Breast epithelium (tissue), 4 donors: ENCODE measurements at regions not wholly inside any gene's neighbourhood (a gene's known extent, or its start where the extent isn't known, plus 50 kb on each side); places are given as distances from the start of the nearest gene placed in this dataset.

Source experiments
- DNase-seq, 2 donors: peaks; one replicate each; pipeline ENCODE4 v3.0.0-alpha.2; 2019; ENCODE audit warnings: low spot score in 2 of 2
- H3K27ac ChIP-seq, 2 donors: fragments of 200-600 bp; sonication (generic) in 1 of 2; one replicate each; pipeline ENCODE4 v1.5.1; 2016 to 2019; ENCODE audit warnings: mild to moderate bottlenecking in 1 of 2
- H3K27me3 ChIP-seq, 2 donors: fragments of 200-600 bp; sonication (generic) in 1 of 2; one replicate each; pipeline versions ENCODE4 v1.5.1 to v1.6.0; 2017 to 2019; ENCODE audit warnings: control low read depth in 1 of 2, mild to moderate bottlenecking in 1 of 2
- H3K36me3 ChIP-seq: fragments of 200-600 bp; one replicate; pipeline ENCODE4 v1.5.1; 2019
- H3K4me1 ChIP-seq, 2 donors: fragments of 200-600 bp; sonication (generic); one replicate each; pipeline ENCODE4 v1.5.1; 2016 to 2019; ENCODE audit warnings: control low read depth in 1 of 2
- H3K4me3 ChIP-seq, 3 donors: fragments of 200-600 bp; sonication (generic); 1 replicate in 2 of 3; 2 replicates in 1 of 3; pipeline ENCODE4 v1.5.1; 2016 to 2019; ENCODE audit warnings: mild to moderate bottlenecking in 3 of 3, moderate library complexity in 2 of 3
- H3K9me3 ChIP-seq, 2 donors: fragments of 200-600 bp; sonication (generic) in 1 of 2; one replicate each; pipeline ENCODE4 v1.5.1; 2016 to 2019; ENCODE audit warnings: control low read depth in 1 of 2
- POLR2A ChIP-seq: fragments of 450-650 bp; IDR thresholded peaks from one replicate; pipeline ENCODE4 v1.6.1; 2016; ENCODE audit warnings: antibody characterized with exemption, mild to moderate bottlenecking, moderate library complexity
- POLR2AphosphoS5 ChIP-seq, 3 donors: sonication (generic); formaldehyde crosslinking; IDR thresholded peaks; one replicate each; pipeline ENCODE4 v1.6.1; 2017; ENCODE audit warnings: antibody characterized with exemption in 3 of 3
- intact Hi-C: fragments of 100-400 bp; cut with DNase I; formaldehyde crosslinking; loops from one replicate; pipeline ENCODE4 v1.15.1; 2023; ENCODE audit warnings: low total_unique reads
- TF ChIP-seq, protein P1 (sequence below), 3 donors: fragments of 450-650 bp; IDR thresholded peaks; one replicate each; pipeline ENCODE4 v1.5.1; 2016 to 2017; ENCODE audit warnings: antibody characterized with exemption in 3 of 3, mild to moderate bottlenecking in 3 of 3, moderate library complexity in 3 of 3

- no peak overlapping the region for H3K4me3 ChIP-seq
- TF ChIP-seq POLR2A (no peak), POLR2AphosphoS5 (IDR thresholded peaks at IDR 0.05) (no peak)
- TF ChIP-seq, protein P1, sequence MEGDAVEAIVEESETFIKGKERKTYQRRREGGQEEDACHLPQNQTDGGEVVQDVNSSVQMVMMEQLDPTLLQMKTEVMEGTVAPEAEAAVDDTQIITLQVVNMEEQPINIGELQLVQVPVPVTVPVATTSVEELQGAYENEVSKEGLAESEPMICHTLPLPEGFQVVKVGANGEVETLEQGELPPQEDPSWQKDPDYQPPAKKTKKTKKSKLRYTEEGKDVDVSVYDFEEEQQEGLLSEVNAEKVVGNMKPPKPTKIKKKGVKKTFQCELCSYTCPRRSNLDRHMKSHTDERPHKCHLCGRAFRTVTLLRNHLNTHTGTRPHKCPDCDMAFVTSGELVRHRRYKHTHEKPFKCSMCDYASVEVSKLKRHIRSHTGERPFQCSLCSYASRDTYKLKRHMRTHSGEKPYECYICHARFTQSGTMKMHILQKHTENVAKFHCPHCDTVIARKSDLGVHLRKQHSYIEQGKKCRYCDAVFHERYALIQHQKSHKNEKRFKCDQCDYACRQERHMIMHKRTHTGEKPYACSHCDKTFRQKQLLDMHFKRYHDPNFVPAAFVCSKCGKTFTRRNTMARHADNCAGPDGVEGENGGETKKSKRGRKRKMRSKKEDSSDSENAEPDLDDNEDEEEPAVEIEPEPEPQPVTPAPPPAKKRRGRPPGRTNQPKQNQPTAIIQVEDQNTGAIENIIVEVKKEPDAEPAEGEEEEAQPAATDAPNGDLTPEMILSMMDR (IDR thresholded peaks at IDR 0.05), result no peak
- H3K4me1 ChIP-seq, result no peaks in the 10 kb centered on the region
- peaks cover 11 to 25% of the 10 kb centered on the region in 2 donors for H3K9me3 ChIP-seq
- no peaks in the 10 kb centered on the region for H3K27me3 ChIP-seq
- H3K36me3 ChIP-seq, result no peaks in the 10 kb centered on the region
- no peak for DNase-seq
- H3K27ac ChIP-seq, result no peak overlapping the region
- intact Hi-C loops, result no loop called here
These were observed 321.4 kb upstream of the SEL1L start for GRCh38 chr14:81855007-81855406.

DNA sequence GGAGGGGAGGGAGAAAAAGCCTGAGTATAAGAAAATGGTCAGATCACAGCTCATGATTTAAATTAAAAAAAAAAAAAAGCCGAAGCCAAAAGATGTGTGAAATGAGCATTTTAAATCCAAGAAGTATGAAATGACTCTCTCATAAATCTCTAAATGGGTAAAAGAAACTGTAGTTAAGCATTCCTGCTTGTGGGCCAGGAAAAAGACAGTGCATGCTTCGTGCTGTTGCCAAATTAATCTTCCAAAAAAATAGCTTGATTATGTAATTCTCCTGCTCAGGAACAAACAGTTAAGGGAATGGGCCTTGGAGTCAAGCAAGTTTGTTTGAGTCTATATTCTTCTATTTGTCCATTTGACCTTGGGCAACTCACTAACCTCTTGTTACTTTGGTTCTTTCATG is 325.4 kb upstream of the SEL1L start:
- Histone ChIP-seq H3K27ac (no peak overlapping the region), H3K27me3 (no peaks in the 10 kb centered on the region), H3K4me3 (no peak overlapping the region), H3K4me1 (no peaks in the 10 kb centered on the region), H3K9me3 (peaks cover 11 to 22% of the 10 kb centered on the region in 2 donors), H3K36me3 (no peaks in the 10 kb centered on the region)
- intact Hi-C loops, result no loop called here
- TF ChIP-seq POLR2AphosphoS5 (IDR thresholded peaks at IDR 0.05) (no peak), POLR2A (no peak)
- TF ChIP-seq, protein P1 (IDR thresholded peaks at IDR 0.05), result no peak
- DNase-seq, result no peak

DNA sequence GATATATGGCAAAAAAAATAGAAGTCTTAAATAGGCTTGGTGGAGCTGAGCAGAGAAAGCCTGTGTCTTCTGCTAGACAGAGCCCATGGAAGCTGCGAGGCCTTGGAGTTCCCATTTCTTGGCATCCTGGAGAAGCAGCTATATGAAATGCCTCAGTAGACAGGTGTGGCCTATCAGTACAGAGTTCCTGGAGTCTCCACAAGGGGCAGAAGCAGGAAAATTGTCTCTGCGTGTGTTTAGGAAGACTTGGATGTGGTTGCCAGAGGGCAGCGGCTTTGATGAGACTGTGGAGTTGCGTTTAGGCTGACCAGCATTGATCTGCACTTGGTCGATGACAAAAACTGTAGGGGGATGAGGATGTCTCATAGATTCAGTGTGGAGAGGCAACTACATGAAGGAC is 334.5 kb upstream of the SEL1L start:
- TF ChIP-seq POLR2A (no peak), POLR2AphosphoS5 (IDR thresholded peaks at IDR 0.05) (no peak)
- TF ChIP-seq, protein P1 (IDR thresholded peaks at IDR 0.05), result no peak
- Histone ChIP-seq H3K27me3 (no peaks in the 10 kb centered on the region), H3K4me1 (no peaks in the 10 kb centered on the region), H3K9me3 (no peaks in the 10 kb centered on the region), H3K36me3 (no peaks in the 10 kb centered on the region), H3K4me3 (no peak overlapping the region), H3K27ac (no peak overlapping the region)
- DNase-seq, result no peak
- intact Hi-C loops, result no loop called here

DNA sequence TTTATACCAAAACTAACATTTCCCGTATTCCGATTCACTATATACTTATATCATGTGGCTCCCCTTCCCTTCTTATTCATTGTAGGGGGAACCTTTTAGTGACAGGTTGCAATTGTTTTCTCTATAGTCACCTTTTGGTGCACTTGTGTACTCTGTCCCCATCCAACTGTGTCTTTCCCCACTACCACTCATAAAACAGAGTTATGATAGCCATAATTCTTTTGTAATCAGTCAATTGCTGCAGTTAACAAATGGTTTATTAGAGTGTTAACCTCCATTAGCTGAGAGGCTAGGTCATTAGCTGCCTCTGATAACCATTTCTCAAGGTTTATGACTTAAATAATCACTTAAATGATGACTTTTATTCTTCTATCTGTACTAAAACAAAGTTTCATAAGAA is 338.1 kb upstream of the SEL1L start:
- intact Hi-C loops, result no loop called here
- Histone ChIP-seq H3K36me3 (no peaks in the 10 kb centered on the region), H3K4me1 (no peaks in the 10 kb centered on the region), H3K27me3 (no peaks in the 10 kb centered on the region), H3K9me3 (peaks cover 8 to 10% of the 10 kb centered on the region in 2 donors), H3K4me3 (no peak overlapping the region), H3K27ac (no peak overlapping the region)
- TF ChIP-seq POLR2AphosphoS5 (IDR thresholded peaks at IDR 0.05) (no peak), POLR2A (no peak)
- TF ChIP-seq, protein P1 (IDR thresholded peaks at IDR 0.05), result no peak
- no peak for DNase-seq

DNA sequence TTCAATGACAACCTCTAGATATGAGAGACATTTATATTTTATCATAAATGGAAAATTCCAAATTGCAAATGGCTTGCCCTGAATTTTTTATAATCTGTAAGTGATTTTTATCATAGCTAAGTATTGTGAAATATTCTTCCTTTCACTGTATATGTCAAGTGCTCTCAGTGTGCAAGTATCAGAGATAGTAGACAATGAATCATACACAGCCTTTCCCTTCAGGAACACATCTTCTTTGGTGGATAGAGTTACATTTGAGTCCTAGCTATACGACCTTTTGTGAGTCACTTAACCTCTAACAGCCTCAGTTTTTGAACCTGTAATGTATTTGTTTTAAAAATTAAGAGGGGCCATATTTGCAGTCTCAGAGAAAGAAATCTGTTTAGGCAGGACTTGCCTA is 350.7 kb upstream of the SEL1L start:
- no peak for TF ChIP-seq POLR2AphosphoS5 (IDR thresholded peaks at IDR 0.05)
- no peak for TF ChIP-seq POLR2A
- TF ChIP-seq, protein P1 (IDR thresholded peaks at IDR 0.05), result no peak
- no peak for DNase-seq
- Histone ChIP-seq H3K4me3 (no peak overlapping the region), H3K27me3 (no peaks in the 10 kb centered on the region), H3K4me1 (no peaks in the 10 kb centered on the region), H3K36me3 (no peaks in the 10 kb centered on the region), H3K9me3 (no peaks in the 10 kb centered on the region), H3K27ac (no peak overlapping the region)
- intact Hi-C loops, result no loop called here
